ENCODE measurements at regions not wholly inside any gene's neighbourhood (a gene's known extent, or its start where the extent isn't known, plus 50 kb on each side); places are given as distances from the start of the nearest gene placed in this dataset.

DNA sequence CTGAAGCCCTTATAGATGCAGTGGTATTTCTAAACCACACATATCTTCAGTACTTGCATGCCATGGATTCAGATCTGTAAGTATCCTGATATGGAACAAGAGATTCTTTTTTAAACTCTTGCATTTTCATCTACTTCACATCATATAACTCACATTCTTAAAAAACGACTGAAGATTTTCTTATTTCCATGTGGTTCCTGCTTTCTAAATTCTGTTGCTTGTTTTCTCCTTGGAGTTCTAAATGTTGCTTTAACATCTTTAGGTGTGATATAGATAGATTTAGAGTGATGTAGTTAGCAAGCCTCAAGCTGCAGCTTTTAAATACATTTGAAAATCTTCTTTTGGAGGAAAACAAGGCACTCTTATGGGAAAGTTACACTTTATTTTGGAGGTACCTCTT, 455.4 kb downstream of the FOXG1 start:
- TF ChIP-seq, protein P1, sequence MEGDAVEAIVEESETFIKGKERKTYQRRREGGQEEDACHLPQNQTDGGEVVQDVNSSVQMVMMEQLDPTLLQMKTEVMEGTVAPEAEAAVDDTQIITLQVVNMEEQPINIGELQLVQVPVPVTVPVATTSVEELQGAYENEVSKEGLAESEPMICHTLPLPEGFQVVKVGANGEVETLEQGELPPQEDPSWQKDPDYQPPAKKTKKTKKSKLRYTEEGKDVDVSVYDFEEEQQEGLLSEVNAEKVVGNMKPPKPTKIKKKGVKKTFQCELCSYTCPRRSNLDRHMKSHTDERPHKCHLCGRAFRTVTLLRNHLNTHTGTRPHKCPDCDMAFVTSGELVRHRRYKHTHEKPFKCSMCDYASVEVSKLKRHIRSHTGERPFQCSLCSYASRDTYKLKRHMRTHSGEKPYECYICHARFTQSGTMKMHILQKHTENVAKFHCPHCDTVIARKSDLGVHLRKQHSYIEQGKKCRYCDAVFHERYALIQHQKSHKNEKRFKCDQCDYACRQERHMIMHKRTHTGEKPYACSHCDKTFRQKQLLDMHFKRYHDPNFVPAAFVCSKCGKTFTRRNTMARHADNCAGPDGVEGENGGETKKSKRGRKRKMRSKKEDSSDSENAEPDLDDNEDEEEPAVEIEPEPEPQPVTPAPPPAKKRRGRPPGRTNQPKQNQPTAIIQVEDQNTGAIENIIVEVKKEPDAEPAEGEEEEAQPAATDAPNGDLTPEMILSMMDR (IDR thresholded peaks at IDR 0.05), result no peak
- TF ChIP-seq POLR2A (IDR thresholded peaks at IDR 0.05), result no peak
